ENCODE measurements at regions not wholly inside any gene's neighbourhood (a gene's known extent, or its start where the extent isn't known, plus 50 kb on each side); places are given as distances from the start of the nearest gene placed in this dataset.

DNA sequence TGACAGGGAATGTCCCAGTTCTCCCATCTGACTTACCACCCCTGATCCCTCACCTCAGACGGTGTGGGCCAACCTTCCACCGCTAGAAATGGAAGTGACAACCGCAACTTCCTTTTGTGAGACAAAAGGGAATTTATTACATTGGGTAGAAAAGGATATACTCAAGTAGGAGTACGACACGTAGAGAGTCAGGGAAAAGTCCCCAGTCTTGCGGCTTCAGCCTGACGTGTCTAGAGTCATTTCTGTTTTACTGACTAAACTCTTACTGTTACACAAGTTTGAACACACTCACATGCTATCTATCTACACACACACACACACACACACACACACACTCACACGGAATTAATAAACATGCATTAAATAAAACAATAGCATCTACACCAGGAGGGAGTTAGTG lies 178.9 kb downstream of the COPRS start:
- Histone ChIP-seq H4K91ac (replicated peaks; ENCODE audit: insufficient read length, low read length) (no peak overlapping the region), H3K9ac (replicated peaks in 1 of 4; ENCODE audit: extremely low read depth in 1 of 4, low read depth in 3 of 4, low read length in 3 of 4) (no peak overlapping the region), H3K23me2 (ENCODE audit: low read depth, low read length) (no peaks in the 10 kb centered on the region; the same call in 1 of the 2 replicates), H2BK120ac (replicated peaks; ENCODE audit: low read depth, low read length) (no peak overlapping the region), H3K79me1 (ENCODE audit: low read depth, low read length) (no peaks in the 10 kb centered on the region), H2BK20ac (ENCODE audit: low read length) (no peak overlapping the region), H3K14ac (ENCODE audit: insufficient read length) (no peak overlapping the region), H3K9me3 (ENCODE audit: insufficient read depth in 2 of 2, low read depth in 1 of 2, low read length in 1 of 2) (no peaks in the 10 kb centered on the region), H3K27me3 (replicated peaks in 1 of 4; ENCODE audit: control insufficient read depth in 3 of 4, extremely low read depth in 1 of 4, insufficient read depth in 3 of 4, low read length in 3 of 4) (no peaks in the 10 kb centered on the region), H3K36me3 (ENCODE audit: control insufficient read depth in 2 of 4, insufficient read depth in 4 of 4, low read length in 3 of 4) (no peaks in the 10 kb centered on the region), H3K56ac (replicated peaks; ENCODE audit: insufficient read length, low read depth, low read length) (no peak overlapping the region), H4K20me1 (replicated peaks in 1 of 2; ENCODE audit: control insufficient read depth in 1 of 2, insufficient read depth in 2 of 2, low read length in 2 of 2) (no peaks in the 10 kb centered on the region), H3K4me2 (ENCODE audit: insufficient read depth in 1 of 2, low read depth in 2 of 2, low read length in 2 of 2) (no peak overlapping the region), H3K4me1 (replicated peaks in 1 of 4; ENCODE audit: control insufficient read depth in 3 of 4, insufficient read depth in 4 of 4, low read length in 3 of 4) (no peaks in the 10 kb centered on the region), H3K18ac (ENCODE audit: extremely low read depth, low read length) (no peak overlapping the region), H2BK12ac (ENCODE audit: low read depth, low read length) (no peak overlapping the region), H2AK5ac (ENCODE audit: low read depth, low read length) (no peak overlapping the region), H3K23ac (ENCODE audit: insufficient read length) (no peak overlapping the region), H2BK5ac (ENCODE audit: low read depth, low read length) (no peak overlapping the region), H3K4ac (replicated peaks; ENCODE audit: insufficient read length, low read depth, low read length) (no peak overlapping the region), H4K8ac (ENCODE audit: extremely low read depth, insufficient read depth, low read length) (no peak overlapping the region), H4K5ac (ENCODE audit: insufficient read length, low read depth, low read length) (no peak overlapping the region), H2AFZ (ENCODE audit: low read length) (no peak overlapping the region; the same call in 1 of the 2 replicates), H3K27ac (ENCODE audit: low read depth, low read length) (no peak overlapping the region), H3K79me2 (ENCODE audit: control insufficient read depth in 1 of 2, insufficient read depth in 2 of 2, low read length in 2 of 2) (no peaks in the 10 kb centered on the region), H3K4me3 (ENCODE audit: extremely low read depth in 1 of 4, insufficient read depth in 2 of 4, low read depth in 3 of 4, low read length in 4 of 4) (no peak overlapping the region), H2BK15ac (ENCODE audit: low read length) (no peak overlapping the region)
- WGBS, 2 experiments (ENCODE audit: extremely low coverage in 1 of 2, insufficient coverage in 1 of 2, insufficient read length in 1 of 2, insufficient replicate concordance in 2 of 2, low coverage in 1 of 2, low lambda C conversion rate in 2 of 2, missing lambda C conversion rate in 1 of 2), result 86% methylated on average over 8 of the region's 8 CpGs; no CpG with 5 or more reads in 1 of the 2 experiments
- CTCF ChIA-PET (ENCODE audit: partially characterized antibody), result no interaction called here
- POLR2A ChIA-PET (ENCODE audit: partially characterized antibody), result no interaction called here
- DNase-seq (ENCODE audit: low read depth in 1 of 2, low spot score in 2 of 2) (peak in 1 of 2 experiments; percentile 14), FAIRE-seq (no peak)
- TF ChIP-seq SAP30 (IDR thresholded peaks at IDR 0.05; ENCODE audit: insufficient read depth, insufficient replicate concordance, low read length), result no peak
- TF ChIP-seq CHD2 (IDR thresholded peaks at IDR 0.05; ENCODE audit: low read length), result no peak
- TF ChIP-seq CBX8 (IDR thresholded peaks at IDR 0.05; ENCODE audit: borderline replicate concordance, low read depth, low read length), result no peak
- no peak for TF ChIP-seq POU5F1 (IDR thresholded peaks at IDR 0.05; ENCODE audit: low read depth, low read length)
- TF ChIP-seq KDM5A (IDR thresholded peaks at IDR 0.05; ENCODE audit: low read length), result no peak
- TF ChIP-seq HDAC2 (IDR thresholded peaks at IDR 0.05; ENCODE audit: borderline replicate concordance in 1 of 2, low read depth in 2 of 2, low read length in 2 of 2), result no peak
- no peak for TF ChIP-seq SUZ12 (IDR thresholded peaks at IDR 0.05; ENCODE audit: low read length)
- no peak for TF ChIP-seq BCL11A (IDR thresholded peaks at IDR 0.05; ENCODE audit: low read depth in 2 of 2, low read length in 2 of 2)
- no peak for TF ChIP-seq POLR2A (IDR thresholded peaks at IDR 0.05; ENCODE audit: control extremely low read depth in 1 of 2, low read depth in 2 of 2, low read length in 2 of 2)
- TF ChIP-seq EP300 (IDR thresholded peaks at IDR 0.05; ENCODE audit: borderline replicate concordance in 1 of 2, low read depth in 2 of 2, low read length in 2 of 2), result no peak
- TF ChIP-seq TEAD4 (IDR thresholded peaks at IDR 0.05; ENCODE audit: low read depth, low read length), result no peak
- TF ChIP-seq CREB1 (IDR thresholded peaks at IDR 0.05), result no peak
- TF ChIP-seq GABPA (IDR thresholded peaks at IDR 0.05; ENCODE audit: borderline replicate concordance, insufficient read depth, low read length), result no peak
- TF ChIP-seq MAFK (IDR thresholded peaks at IDR 0.05; ENCODE audit: low read depth, low read length), result no peak
- TF ChIP-seq CHD1 (IDR thresholded peaks at IDR 0.05; ENCODE audit: low read depth, low read length), result no peak
- no peak for TF ChIP-seq SP2 (IDR thresholded peaks at IDR 0.05; ENCODE audit: low read length)

Data from H1 (cell line).